Lower leg skin (tissue), 4 donors: ENCODE measurements at regions not wholly inside any gene's neighbourhood (a gene's known extent, or its start where the extent isn't known, plus 50 kb on each side); places are given as distances from the start of the nearest gene placed in this dataset.

Source experiments
- DNase-seq, 2 donors: peaks; one replicate each; pipeline ENCODE4 v3.0.0-alpha.2; 2019; ENCODE audit warnings: low spot score in 2 of 2
- H3K4me3 ChIP-seq: fragments of 200-600 bp; sonication (generic); 2 replicates; pipeline ENCODE4 v1.5.1; 2017; ENCODE audit warnings: mild to moderate bottlenecking, low read depth; ENCODE audit not compliant: poor library complexity, severe bottlenecking
- POLR2A ChIP-seq, 2 donors: fragments of 450-650 bp; IDR thresholded peaks; one replicate each; pipeline ENCODE4 v1.6.1; 2016 to 2017; ENCODE audit warnings: antibody characterized with exemption in 2 of 2, mild to moderate bottlenecking in 1 of 2, moderate library complexity in 1 of 2
- WGBS, 2 donors: methylation state at CpG; one replicate each; pipeline ENCODE4 v1.1.5; 2018; 5-methylcytosine and 5-hydroxymethylcytosine counted together
- intact Hi-C: fragments of 100-400 bp; cut with DNase I; formaldehyde crosslinking; loops from one replicate; pipeline ENCODE4 v1.15.0; 2023; ENCODE audit warnings: low total_unique reads
- TF ChIP-seq, protein P1 (sequence below), 3 donors: fragments of 450-650 bp; IDR thresholded peaks; one replicate each; pipeline ENCODE4 v1.5.1; 2016; ENCODE audit warnings: antibody characterized with exemption in 3 of 3, mild to moderate bottlenecking in 3 of 3, moderate library complexity in 2 of 3

- DNase-seq, result no peak
Measured at GRCh38 chr14:37843954-37844607, 248.7 kb downstream of the TTC6 start.

DNA sequence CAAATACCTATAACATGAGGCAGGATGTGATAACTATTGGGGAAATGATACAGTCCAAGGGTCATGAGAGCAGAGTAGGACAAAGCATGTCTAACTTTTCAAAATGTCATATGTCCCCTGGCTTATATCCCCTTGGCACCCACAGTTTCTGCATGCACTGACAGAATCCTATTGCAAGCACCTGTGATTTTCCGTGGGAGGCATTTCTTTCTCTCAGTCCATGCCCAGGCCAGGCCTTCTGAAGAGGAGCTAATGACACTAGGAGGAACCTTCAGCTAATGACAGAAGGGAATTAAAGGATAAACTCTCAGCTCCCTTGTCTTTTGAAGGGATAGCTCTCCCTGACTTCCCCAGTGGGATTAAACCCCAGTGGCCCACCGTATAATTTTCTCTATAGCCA is 249.2 kb downstream of the TTC6 start:
- 69 to 75% methylated on average over 2 of the region's 2 CpGs for WGBS, 2 donors
- DNase-seq, result no peak
- no peak overlapping the region for H3K4me3 ChIP-seq
- TF ChIP-seq, protein P1, sequence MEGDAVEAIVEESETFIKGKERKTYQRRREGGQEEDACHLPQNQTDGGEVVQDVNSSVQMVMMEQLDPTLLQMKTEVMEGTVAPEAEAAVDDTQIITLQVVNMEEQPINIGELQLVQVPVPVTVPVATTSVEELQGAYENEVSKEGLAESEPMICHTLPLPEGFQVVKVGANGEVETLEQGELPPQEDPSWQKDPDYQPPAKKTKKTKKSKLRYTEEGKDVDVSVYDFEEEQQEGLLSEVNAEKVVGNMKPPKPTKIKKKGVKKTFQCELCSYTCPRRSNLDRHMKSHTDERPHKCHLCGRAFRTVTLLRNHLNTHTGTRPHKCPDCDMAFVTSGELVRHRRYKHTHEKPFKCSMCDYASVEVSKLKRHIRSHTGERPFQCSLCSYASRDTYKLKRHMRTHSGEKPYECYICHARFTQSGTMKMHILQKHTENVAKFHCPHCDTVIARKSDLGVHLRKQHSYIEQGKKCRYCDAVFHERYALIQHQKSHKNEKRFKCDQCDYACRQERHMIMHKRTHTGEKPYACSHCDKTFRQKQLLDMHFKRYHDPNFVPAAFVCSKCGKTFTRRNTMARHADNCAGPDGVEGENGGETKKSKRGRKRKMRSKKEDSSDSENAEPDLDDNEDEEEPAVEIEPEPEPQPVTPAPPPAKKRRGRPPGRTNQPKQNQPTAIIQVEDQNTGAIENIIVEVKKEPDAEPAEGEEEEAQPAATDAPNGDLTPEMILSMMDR (IDR thresholded peaks at IDR 0.05), result no peak
- TF ChIP-seq POLR2A (IDR thresholded peaks at IDR 0.05), result no peak
- intact Hi-C loops, result no loop called here

More at GRCh38 chr14:37843954-37844607, 248.7 kb downstream of the TTC6 start:
- 65 to 74% methylated on average over 8 of the region's 8 CpGs for WGBS, 2 donors
- TF ChIP-seq, protein P1 (IDR thresholded peaks at IDR 0.05), result no peak
- no peak for TF ChIP-seq POLR2A (IDR thresholded peaks at IDR 0.05)
- intact Hi-C loops, result no loop called here
- H3K4me3 ChIP-seq, result no peak overlapping the region

DNA sequence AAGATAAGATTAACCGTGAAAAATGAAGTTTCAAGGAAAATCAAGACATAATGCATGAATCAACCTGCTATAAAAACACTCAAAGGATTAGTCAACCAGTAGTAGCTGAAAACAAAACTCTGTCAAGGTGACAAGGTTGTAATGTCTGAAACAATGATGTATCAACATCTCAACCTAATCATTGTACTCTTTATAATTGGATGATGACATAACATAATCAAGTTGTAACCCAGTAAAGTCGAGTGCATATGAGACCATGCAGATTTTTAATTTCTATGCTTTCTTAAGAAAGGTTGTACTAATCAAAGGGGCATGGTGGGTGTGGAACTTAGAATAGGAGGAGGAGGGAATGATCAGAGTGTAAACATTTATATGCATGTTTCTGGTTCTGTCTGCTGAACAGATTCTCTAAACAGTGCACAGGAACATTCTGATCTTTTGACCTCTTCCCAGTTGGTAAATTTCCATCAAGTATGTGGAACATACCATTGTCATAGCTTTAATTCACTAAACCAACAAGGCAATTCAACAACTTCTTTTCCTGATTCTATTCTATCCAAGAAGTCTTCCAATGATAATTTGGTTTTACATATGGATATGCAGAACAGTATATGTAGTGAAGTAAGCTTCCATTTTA is 253.7 kb downstream of the TTC6 start:
- TF ChIP-seq, protein P1 (IDR thresholded peaks at IDR 0.05), result no peak
- TF ChIP-seq POLR2A (IDR thresholded peaks at IDR 0.05), result no peak
- no peak for DNase-seq
- no peak overlapping the region for H3K4me3 ChIP-seq
- intact Hi-C loops, result no loop called here
- 72 to 73% methylated on average over 2 of the region's 2 CpGs for WGBS, 2 donors

DNA sequence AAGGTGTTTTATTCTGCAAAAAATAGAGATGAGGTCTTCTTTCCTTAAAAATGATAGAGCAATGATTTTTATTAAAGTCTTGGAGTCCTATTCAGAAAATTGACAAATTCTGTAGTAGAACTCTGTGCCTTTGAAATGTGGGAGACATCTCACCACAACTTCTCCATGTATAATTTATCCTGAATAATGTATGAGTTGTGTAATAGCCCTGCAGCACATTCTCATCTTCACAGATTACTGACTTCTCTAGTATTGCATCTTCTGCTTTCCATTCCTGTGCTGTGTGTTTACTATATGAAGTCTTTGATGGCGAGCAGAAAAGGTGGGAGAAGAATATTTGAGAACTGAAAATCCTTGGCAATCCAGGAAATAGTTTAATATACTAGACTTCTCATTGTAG is 255.6 kb downstream of the TTC6 start:
- no peak for TF ChIP-seq POLR2A (IDR thresholded peaks at IDR 0.05)
- TF ChIP-seq, protein P1 (IDR thresholded peaks at IDR 0.05), result no peak
- 61 to 70% methylated on average over 1 of the region's 1 CpG for WGBS, 2 donors
- no peak overlapping the region for H3K4me3 ChIP-seq
- intact Hi-C loops, result no loop called here
- DNase-seq, result no peak

DNA sequence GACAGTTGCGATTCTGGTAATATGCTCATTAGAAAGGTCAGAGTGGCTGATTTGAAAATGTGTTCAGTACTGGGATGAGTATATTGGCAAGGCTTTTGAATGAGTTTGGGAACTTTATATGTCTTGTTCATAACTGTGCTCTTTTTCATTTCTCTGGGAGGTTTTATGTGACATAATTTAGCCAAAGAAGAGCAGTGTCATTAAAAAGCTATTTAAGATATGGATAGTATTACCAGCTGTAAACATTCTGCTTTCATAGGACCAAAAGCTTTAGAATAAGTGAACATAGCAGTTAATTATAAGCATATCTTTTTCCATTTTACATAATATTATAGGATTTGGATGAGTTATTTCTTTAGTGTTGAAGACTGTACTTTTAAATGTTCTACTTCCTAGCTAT is 260.4 kb downstream of the TTC6 start:
- TF ChIP-seq POLR2A (IDR thresholded peaks at IDR 0.05), result no peak
- TF ChIP-seq, protein P1 (IDR thresholded peaks at IDR 0.05), result no peak
- H3K4me3 ChIP-seq, result no peak overlapping the region
- 65 to 75% methylated on average over 1 of the region's 1 CpG for WGBS, 2 donors
- no peak for DNase-seq
- intact Hi-C loops, result no loop called here
